GM21737 (cell line): ENCODE measurements at regions not wholly inside any gene's neighbourhood (a gene's known extent, or its start where the extent isn't known, plus 50 kb on each side); places are given as distances from the start of the nearest gene placed in this dataset.

Experiments
- ATAC-seq: cut with Tn5 transposase; IDR thresholded peaks from one replicate; pipeline ENCODE4 v1.9.1; 2021; ENCODE audit warnings: mild to moderate bottlenecking, moderate library complexity; ENCODE audit not compliant: unreplicated experiment

DNA sequence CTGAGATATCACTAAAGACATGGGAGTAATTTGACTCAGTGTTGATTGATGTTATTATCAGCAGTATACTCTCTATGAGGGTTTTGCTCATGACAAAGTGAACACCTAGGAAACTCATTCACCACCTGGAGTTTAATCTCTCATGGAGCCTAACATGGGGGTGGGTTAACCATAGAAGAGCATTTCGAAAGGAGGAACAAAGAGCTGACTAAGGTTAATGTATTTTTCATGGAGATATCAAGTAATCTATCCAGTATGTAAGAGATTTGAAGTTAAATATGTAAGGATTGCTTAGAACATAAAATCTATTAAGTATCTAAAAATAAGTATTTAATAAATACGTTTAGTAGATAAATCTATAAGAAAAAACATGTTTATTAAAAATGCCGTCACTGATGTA lies 917.8 kb downstream of the EPHA4 start:
- ATAC-seq, result no peak

DNA sequence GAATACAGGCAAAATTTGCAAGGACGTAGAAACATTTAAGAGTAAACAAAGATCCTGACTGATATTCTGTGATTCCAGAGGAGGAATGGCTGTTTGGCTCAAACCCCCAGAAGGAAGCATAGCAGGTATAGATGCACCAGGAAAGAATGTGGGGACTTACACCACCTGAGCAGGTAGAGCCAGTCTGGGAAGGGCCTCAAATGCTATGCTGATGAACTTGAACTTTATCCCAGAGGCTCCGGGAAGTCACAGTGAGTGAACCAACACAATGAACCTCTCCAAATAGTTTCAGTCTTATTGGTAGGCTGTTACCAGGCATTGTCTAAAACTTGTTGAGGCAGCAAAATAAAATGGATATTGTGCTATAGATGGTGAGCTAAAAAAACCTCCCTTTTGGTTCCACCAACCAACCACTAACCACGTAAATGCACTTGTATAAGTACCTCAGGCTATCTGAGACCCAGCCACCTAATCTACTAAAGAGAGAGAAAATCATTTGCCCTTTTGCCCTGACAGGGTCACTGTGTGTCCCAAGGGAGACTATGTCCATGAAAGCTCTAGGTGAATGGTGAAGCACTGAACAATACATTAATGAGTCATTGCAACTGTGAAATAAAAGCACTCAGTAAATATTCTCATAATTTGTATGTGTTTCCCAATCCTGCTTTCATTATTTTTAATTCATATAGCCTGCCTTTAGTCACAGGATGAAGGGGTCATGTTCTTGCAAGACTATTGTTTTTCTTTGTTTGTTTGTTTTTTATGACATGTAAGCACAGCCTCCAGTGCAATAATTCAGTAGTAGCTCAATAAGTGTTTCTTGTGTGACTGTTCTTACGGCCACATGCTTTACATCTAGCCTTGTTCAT lies 911.6 kb downstream of the EPHA4 start:
- no peak for ATAC-seq

DNA sequence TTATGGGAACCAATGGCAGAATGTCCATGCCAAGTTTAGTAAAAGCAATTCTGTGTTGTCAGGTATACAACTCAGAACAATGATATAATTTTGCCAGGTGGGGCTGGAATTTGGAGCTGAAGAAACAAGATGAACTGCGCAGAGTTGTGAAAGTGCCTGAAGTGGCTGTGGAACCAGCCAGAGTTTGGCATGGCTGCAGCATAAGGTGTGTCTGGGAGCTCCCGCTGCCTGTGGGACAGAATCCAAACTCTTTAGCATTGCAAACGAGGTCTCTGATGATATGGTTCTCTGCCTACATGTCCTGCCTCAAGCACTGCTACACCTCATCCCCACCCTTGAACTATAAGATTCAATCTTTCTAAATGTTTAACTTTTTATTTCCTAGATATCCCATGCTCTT lies 909.7 kb downstream of the EPHA4 start:
- no peak for ATAC-seq

DNA sequence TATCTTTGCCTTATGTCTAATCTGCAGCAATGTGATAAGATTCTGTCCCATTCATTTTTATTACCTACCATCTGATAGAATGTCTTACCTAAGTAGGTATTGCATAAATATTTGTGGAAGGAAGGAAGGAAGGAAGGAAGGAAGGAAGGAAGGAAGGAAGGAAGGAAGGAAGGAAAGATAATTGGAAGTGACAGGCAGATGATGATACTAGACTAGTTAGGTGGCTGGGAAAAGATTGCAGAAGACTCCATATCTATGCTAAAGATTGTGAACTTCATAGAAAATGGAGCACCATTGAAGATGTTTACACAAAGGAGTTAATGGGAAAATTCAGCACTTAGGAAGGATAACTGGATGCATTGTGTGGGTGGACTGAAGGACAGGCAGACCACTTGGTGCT lies 909.0 kb downstream of the EPHA4 start:
- ATAC-seq, result no peak

GRCh38 chr2:220664272-220665107 lies 907.6 kb downstream of the EPHA4 start:
- ATAC-seq, result no peak

- ATAC-seq, result no peak
These were observed 907.0 kb downstream of the EPHA4 start for GRCh38 chr2:220665108-220665471.

GRCh38 chr2:220669324-220669723 lies 902.8 kb downstream of the EPHA4 start:
- no peak for ATAC-seq

DNA sequence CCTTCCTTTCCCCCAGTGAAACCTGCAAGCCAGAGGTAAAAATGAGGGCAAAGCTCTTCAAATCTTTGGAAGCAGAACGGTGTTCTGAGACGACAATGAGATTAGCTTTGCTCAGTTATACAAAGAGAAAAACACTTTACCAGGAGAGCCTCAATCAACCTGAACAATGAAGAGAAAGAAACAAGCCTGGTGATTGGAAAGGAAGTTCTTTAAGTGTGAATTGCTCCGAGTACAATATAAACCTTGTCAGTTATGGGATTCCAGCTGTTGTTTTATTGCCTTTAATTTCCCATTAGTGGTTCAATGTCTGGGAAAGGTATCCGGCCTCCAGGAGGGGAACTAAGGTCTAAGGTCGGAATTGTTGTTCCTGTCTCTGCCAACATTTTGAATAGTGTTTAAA lies 901.6 kb downstream of the EPHA4 start:
- no peak for ATAC-seq

GRCh38 chr2:220673151-220673874 lies 898.8 kb downstream of the EPHA4 start:
- ATAC-seq, result no peak

GRCh38 chr2:220674033-220674432 lies 898.1 kb downstream of the EPHA4 start:
- no peak for ATAC-seq

DNA sequence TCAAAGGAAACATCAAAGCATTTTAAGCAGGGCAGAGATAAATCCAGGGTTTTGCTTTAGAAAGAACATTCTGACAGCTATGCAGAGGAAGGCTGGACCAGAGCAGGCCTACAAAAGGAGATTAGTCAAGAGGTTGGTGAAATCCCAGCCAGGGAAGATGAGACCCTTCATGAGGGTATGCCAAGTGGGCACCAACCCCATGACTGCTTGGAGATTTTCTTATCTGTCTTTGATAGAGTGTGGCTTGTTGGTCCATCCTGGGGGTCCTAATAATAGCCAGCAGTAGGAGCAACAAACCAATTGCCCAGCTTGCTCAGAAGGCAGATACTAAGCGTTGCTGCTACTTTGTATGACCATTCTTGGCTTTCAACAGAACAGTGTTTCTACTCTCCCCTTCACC lies 895.4 kb downstream of the EPHA4 start:
- no peak for ATAC-seq

GRCh38 chr2:220678943-220679342 lies 893.2 kb downstream of the EPHA4 start:
- no peak for ATAC-seq

DNA sequence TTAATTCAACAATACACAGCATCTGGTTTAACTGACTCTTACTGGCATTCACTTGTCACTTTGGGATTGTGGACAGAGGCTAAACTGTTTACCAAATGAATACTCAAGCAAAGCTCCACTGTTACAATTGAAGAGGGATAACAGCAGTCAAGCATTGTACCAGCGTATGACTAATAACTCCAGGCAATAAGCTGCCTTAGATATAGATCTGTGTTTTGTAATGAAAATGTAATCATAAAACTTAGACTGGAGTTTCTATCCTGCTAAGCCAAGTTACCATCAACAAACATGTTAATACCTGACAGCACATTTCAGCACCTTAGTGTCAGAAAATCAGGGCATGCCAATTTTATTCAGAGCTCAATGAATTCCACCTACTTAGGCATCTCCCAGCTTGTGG lies 889.5 kb downstream of the EPHA4 start:
- ATAC-seq, result no peak

- no peak for ATAC-seq
These were observed 888.0 kb downstream of the EPHA4 start for GRCh38 chr2:220684099-220684498.

- ATAC-seq, result peak; percentile 78
These were observed 884.8 kb downstream of the EPHA4 start for GRCh38 chr2:220687231-220687843.

GRCh38 chr2:220695397-220696279 lies 876.5 kb downstream of the EPHA4 start:
- ATAC-seq, result no peak

DNA sequence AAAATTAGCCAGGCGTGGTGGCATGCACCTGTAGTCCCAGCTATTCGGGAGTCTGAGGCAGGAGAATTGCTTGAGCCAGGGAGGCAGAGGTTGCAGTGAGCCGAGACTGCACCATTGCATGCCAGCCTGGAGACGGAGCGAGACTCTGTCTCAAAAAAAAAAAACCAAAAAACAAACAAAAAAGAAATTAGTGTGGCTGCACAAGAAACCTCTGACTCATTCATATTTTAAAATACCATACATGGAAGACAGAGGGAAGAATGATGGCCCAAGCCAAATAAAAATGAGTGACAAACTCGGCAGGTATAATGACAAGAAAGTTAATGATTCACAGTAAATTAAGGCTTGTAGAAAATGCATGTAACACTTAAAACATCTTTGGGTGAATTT lies 875.8 kb downstream of the EPHA4 start:
- ATAC-seq, result no peak

GRCh38 chr2:220697011-220697410 lies 875.1 kb downstream of the EPHA4 start:
- no peak for ATAC-seq

DNA sequence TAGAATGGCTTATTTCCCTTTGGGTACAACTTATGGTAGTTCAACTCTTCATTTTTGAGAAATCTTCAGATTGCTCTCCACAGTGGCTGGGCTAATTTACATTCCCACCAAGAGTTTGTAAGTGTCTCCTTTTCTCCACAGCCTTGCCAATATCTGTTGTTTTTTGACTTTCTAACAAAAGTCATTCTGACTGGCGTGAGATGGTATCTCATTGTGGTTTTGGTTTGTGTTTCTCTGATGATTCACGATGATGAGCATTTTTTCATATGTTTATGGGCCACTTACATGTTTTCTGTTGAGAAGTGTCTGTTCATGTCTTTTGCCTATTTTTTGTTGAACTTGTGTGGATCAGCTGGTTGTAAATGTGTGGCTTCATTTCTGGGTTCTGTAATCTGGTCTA lies 871.0 kb downstream of the EPHA4 start:
- ATAC-seq, result no peak

DNA sequence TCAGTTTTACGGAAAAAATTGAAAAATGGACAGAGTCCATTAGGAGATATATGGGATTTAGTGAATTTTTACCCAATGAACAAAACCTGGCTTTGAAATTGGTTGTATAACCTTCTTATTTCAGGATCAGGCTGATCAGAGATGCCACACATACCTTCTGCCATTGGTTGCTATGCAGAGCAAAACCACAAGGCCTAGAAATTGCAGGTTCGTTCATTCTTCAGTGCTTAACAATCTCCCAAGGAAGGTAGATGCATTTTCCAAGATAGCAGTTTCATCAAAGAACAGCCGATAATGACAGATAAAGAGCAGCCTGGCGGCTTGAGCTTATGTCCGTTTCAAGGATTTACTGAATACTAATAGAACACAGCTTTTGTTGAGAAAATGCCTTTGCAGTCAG lies 868.8 kb downstream of the EPHA4 start:
- no peak for ATAC-seq
